ENCODE measurements at regions not wholly inside any gene's neighbourhood (a gene's known extent, or its start where the extent isn't known, plus 50 kb on each side); places are given as distances from the start of the nearest gene placed in this dataset.

GRCh38 chr2:204133476-204133875 lies 196.9 kb downstream of the ICOS start:
- no peak overlapping the region for H3K4me3 ChIP-seq
- intact Hi-C loops (cut with DNase I), result no loop called here
- H3K27me3 ChIP-seq, result no peaks in the 10 kb centered on the region
- H3K9me3 ChIP-seq (replicated peaks in 1 of 3), result no peaks in the 10 kb centered on the region
- no peak for DNase-seq
- no peak for TF ChIP-seq POLR2A (IDR thresholded peaks at IDR 0.05)
- TF ChIP-seq CTCF (IDR thresholded peaks at IDR 0.05), result no peak
- WGBS, 4 donors, result 72 to 91% (median 84%) methylated on average over 2 of the region's 2 CpGs
- no peaks in the 10 kb centered on the region for H3K4me1 ChIP-seq (replicated peaks in 1 of 2)
- H3K27ac ChIP-seq, result no peak overlapping the region
- H3K36me3 ChIP-seq (replicated peaks in 1 of 2), result no peaks in the 10 kb centered on the region

DNA sequence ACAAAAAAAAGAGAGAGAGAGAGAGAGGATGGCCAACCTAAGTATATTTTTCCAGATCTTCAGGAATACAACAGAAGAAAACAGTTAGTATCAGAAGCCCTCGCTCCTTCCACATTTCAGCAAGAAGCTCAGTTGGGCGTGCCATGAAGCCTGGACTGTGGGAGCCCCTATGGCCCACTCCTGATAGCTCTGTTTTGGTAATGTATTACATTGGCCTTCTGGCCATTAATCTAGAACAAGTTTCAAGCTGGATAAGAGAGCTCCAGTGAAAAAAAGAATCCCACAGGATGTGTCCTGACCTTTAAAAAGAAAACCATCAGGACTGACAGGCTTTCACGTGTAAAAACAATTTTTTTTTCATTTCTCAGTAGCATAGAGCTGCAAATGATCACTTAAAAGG lies 197.9 kb downstream of the ICOS start:
- no peak for DNase-seq
- no peaks in the 10 kb centered on the region for H3K27me3 ChIP-seq
- H3K4me3 ChIP-seq, result no peak overlapping the region
- H3K4me1 ChIP-seq (replicated peaks in 1 of 2), result no peaks in the 10 kb centered on the region
- no peaks in the 10 kb centered on the region for H3K36me3 ChIP-seq (replicated peaks in 1 of 2)
- WGBS, 4 donors, result 53 to 67% (median 63%) methylated on average over 3 of the region's 3 CpGs
- intact Hi-C loops (cut with DNase I), result no loop called here
- TF ChIP-seq CTCF (IDR thresholded peaks at IDR 0.05) (no peak), POLR2A (IDR thresholded peaks at IDR 0.05) (no peak)
- H3K9me3 ChIP-seq (replicated peaks in 1 of 3), result no peaks in the 10 kb centered on the region
- no peak overlapping the region for H3K27ac ChIP-seq

GRCh38 chr2:204135752-204136151 lies 199.2 kb downstream of the ICOS start:
- H3K4me1 ChIP-seq (replicated peaks in 1 of 2), result no peaks in the 10 kb centered on the region
- TF ChIP-seq POLR2A (IDR thresholded peaks at IDR 0.05) (no peak), CTCF (IDR thresholded peaks at IDR 0.05) (no peak)
- H3K27ac ChIP-seq, result no peak overlapping the region
- intact Hi-C loops (cut with DNase I), result no loop called here
- no peak overlapping the region for H3K4me3 ChIP-seq
- WGBS, 4 donors, result 79 to 90% (median 88%) methylated on average over 2 of the region's 2 CpGs
- H3K9me3 ChIP-seq (replicated peaks in 1 of 3), result no peaks in the 10 kb centered on the region
- no peaks in the 10 kb centered on the region for H3K27me3 ChIP-seq
- no peak for DNase-seq
- H3K36me3 ChIP-seq (replicated peaks in 1 of 2), result no peaks in the 10 kb centered on the region

DNA sequence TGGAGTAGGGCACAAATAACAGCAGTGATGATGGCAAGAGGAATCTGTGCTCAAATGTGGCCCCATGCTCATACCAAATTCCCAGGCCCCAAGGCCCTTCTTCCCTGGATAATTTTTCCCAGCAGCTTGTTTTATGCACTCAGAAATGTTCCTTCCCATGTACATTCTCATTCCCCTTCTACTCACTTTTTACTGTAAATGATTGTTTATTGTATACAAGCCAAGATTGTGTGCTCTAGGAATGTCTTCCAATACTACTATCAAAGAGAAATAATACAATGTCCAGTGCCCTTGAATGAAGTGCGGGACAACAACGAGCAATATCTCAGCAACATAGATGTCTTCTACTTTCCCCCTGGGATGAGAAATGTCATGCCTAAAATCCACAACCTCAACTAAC lies 201.6 kb downstream of the ICOS start:
- Histone ChIP-seq H3K4me1 (replicated peaks in 1 of 2) (no peaks in the 10 kb centered on the region), H3K4me3 (no peak overlapping the region), H3K27ac (no peak overlapping the region), H3K9me3 (replicated peaks in 1 of 3) (no peaks in the 10 kb centered on the region), H3K27me3 (no peaks in the 10 kb centered on the region), H3K36me3 (replicated peaks in 1 of 2) (no peaks in the 10 kb centered on the region)
- no peak for DNase-seq
- 76 to 83% (median 79%) methylated on average over 2 of the region's 2 CpGs for WGBS, 4 donors
- TF ChIP-seq CTCF (IDR thresholded peaks at IDR 0.05) (no peak), POLR2A (IDR thresholded peaks at IDR 0.05) (no peak)
- intact Hi-C loops (cut with DNase I), result no loop called here
